Muscle of leg (tissue), 3 donors: ENCODE measurements at regions not wholly inside any gene's neighbourhood (a gene's known extent, or its start where the extent isn't known, plus 50 kb on each side); places are given as distances from the start of the nearest gene placed in this dataset.

Experiments
- DNase-seq: peaks from one replicate; pipeline ENCODE4 v3.0.0; 2013
- H3K27ac ChIP-seq: one replicate; pipeline ENCODE4 v1.5.1; 2013; ENCODE audit warnings: mild to moderate bottlenecking, low read length, control low read depth
- H3K27me3 ChIP-seq: one replicate; pipeline ENCODE4 v1.6.1; 2013; ENCODE audit warnings: low read length; ENCODE audit not compliant: control insufficient read depth, insufficient read depth
- H3K36me3 ChIP-seq: one replicate; pipeline ENCODE4 v1.6.1; 2013; ENCODE audit warnings: low read length; ENCODE audit not compliant: control insufficient read depth, insufficient read depth
- H3K4me1 ChIP-seq: one replicate; pipeline ENCODE4 v1.6.1; 2013; ENCODE audit warnings: low read length; ENCODE audit not compliant: control insufficient read depth, insufficient read depth
- H3K4me3 ChIP-seq: one replicate; pipeline ENCODE4 v1.5.1; 2013; ENCODE audit warnings: low read length, control low read depth
- H3K9me3 ChIP-seq: replicated peaks from 2 replicates; pipeline ENCODE4 v1.6.1; 2013; ENCODE audit warnings: low read depth, low read length; ENCODE audit not compliant: control insufficient read depth
- WGBS: methylation state at CpG from one replicate; pipeline ENCODE4 v1.1.5; 2013; ENCODE audit warnings: missing lambda C conversion rate; ENCODE audit not compliant: insufficient coverage; 5-methylcytosine and 5-hydroxymethylcytosine counted together

DNA sequence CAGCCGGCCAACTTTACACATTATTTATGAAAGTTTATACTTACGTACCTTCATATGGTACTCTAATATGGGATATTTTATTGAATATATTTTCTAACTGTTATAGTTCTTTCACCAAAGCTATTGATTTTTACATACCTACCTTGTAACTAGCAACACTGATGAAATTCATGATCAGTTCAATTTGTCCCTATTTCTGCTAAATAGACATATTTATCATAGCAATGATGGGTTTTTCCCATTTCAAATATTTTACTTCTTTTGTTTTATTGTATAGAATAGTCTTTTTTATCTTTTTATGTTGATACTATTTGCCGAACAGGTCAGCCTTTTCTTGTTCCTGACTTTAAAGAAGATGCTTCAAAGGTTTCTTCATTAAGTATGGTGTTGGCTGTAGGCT is 59.0 kb upstream of the CTNND2 start:
- no CpG with 5 or more reads among the region's 3 CpGs for WGBS
- no peaks in the 10 kb centered on the region for H3K4me1 ChIP-seq
- DNase-seq, result no peak
- no peak overlapping the region for H3K27ac ChIP-seq
- no peak overlapping the region for H3K4me3 ChIP-seq
- no peaks in the 10 kb centered on the region for H3K27me3 ChIP-seq
- no peaks in the 10 kb centered on the region for H3K36me3 ChIP-seq
- H3K9me3 ChIP-seq, result no peaks in the 10 kb centered on the region

DNA sequence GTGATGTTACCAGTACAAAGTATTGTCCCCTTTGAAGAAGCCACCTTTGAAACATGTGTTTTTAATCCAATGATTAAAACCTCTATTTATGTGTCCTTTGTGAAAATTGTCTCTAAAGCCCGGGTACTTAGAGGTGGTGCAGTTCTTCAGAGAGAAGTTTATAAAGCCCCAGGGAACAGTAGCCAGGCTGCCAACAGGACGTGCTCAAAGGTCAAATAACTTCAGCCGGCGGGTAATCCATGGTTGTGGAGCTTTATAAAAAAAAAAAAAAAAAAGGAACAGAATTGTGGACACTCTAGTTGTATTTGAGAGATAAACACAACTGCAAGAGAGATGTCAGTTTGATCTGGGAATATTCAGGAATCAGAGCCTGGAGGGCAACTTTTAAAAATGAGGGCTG is 57.9 kb upstream of the CTNND2 start:
- H3K4me1 ChIP-seq, result no peaks in the 10 kb centered on the region
- H3K9me3 ChIP-seq, result no peaks in the 10 kb centered on the region
- no peak overlapping the region for H3K4me3 ChIP-seq
- WGBS, result 17% methylated on average over 2 of the region's 4 CpGs
- no peaks in the 10 kb centered on the region for H3K36me3 ChIP-seq
- no peak for DNase-seq
- no peaks in the 10 kb centered on the region for H3K27me3 ChIP-seq
- no peak overlapping the region for H3K27ac ChIP-seq

DNA sequence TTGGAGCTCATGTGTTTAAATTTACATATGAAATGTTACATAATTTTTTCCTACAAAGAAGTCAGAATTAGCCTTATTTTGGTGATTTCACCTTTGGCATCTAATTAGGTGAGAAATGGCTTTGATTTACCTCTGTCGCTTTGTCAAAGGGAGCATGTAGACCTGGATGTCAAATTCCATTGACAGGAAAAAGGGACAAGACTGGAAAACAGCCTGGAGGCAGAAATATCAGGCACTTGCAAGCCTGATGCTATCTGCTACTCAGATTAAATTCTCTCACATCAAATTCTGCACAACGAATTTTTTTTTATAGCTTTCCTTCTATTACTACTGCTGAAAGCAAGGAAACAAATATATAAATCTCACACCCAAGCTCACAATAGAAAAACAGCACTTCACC is 54.1 kb upstream of the CTNND2 start:
- DNase-seq, result no peak
- no peak overlapping the region for H3K27ac ChIP-seq

DNA sequence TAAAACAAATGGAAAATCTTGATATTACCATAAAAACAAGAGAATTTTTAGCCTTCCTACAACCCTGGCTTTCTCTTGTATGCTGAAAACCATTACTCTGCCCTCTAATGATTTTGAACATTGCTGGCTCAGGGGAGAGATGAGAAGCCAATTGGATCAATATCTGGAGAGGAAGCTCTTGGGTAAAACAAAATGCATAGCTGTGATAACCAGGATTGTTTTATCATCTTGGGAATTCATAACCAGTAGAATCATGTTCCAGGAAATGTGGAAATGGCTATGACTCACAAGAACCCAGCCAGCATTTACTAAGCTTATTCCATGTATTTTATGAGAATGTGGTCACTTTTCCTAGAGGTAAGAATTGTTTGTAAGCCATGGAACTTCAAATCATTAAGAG is 51.1 kb upstream of the CTNND2 start:
- Histone ChIP-seq H3K27ac (peak overlapping the region; percentile 47), H3K36me3 (no peaks in the 10 kb centered on the region), H3K9me3 (no peaks in the 10 kb centered on the region), H3K4me3 (no peak overlapping the region), H3K27me3 (no peaks in the 10 kb centered on the region), H3K4me1 (no peaks in the 10 kb centered on the region)
- peak; percentile 84 for DNase-seq

More for the DNA sequence above, 54.1 kb upstream of the CTNND2 start:
- WGBS, result 60% methylated on average over 1 of the region's 2 CpGs
- H3K27me3 ChIP-seq, result no peaks in the 10 kb centered on the region
- H3K4me3 ChIP-seq, result no peak overlapping the region
- H3K9me3 ChIP-seq, result no peaks in the 10 kb centered on the region
- no peaks in the 10 kb centered on the region for H3K4me1 ChIP-seq
- no peaks in the 10 kb centered on the region for H3K36me3 ChIP-seq
